GM23248 (cell line): ENCODE measurements at regions not wholly inside any gene's neighbourhood (a gene's known extent, or its start where the extent isn't known, plus 50 kb on each side); places are given as distances from the start of the nearest gene placed in this dataset.
A peak's percentile ranks its signal among the peaks of the same experiment; 100 is the strongest.

Source experiments
- DNase-seq: peaks from one replicate; pipeline ENCODE4 v3.0.0-alpha.2; 2015
- H2AFZ ChIP-seq: fragments of 200-600 bp; sonication (generic); 2 replicates; pipeline ENCODE4 v1.6.1; 2016; ENCODE audit warnings: antibody characterized with exemption
- H3F3A ChIP-seq: fragments of 200-600 bp; sonication (generic); 2 replicates; pipeline ENCODE4 v1.6.1; 2016; ENCODE audit warnings: mild to moderate bottlenecking, antibody characterized with exemption, mixed run types; ENCODE audit not compliant: insufficient read depth
- H3K27ac ChIP-seq: fragments of 200-600 bp; sonication (generic); 2 replicates; pipeline ENCODE4 v1.5.1; 2016; ENCODE audit warnings: mild to moderate bottlenecking
- H3K27me3 ChIP-seq: fragments of 200-600 bp; sonication (generic); replicated peaks from 2 replicates; pipeline ENCODE4 v1.6.1; 2016; ENCODE audit warnings: mild to moderate bottlenecking; ENCODE audit not compliant: insufficient read depth
- H3K36me3 ChIP-seq: fragments of 200-600 bp; sonication (generic); 2 replicates; pipeline ENCODE4 v1.6.1; 2016; ENCODE audit warnings: low read depth, mild to moderate bottlenecking
- H3K4me1 ChIP-seq: fragments of 200-600 bp; sonication (generic); 2 replicates; pipeline ENCODE4 v1.6.1; 2016; ENCODE audit warnings: mild to moderate bottlenecking; ENCODE audit not compliant: insufficient read depth
- H3K4me2 ChIP-seq: fragments of 200-600 bp; sonication (generic); one replicate; pipeline ENCODE4 v1.6.1; 2016; ENCODE audit warnings: mild to moderate bottlenecking; ENCODE audit not compliant: unreplicated experiment
- H3K4me3 ChIP-seq: fragments of 200-600 bp; sonication (generic); 2 replicates; pipeline ENCODE4 v1.5.1; 2016; ENCODE audit warnings: mild to moderate bottlenecking
- H3K79me2 ChIP-seq: fragments of 200-600 bp; sonication (generic); 2 replicates; pipeline ENCODE4 v1.6.1; 2016; ENCODE audit warnings: mild to moderate bottlenecking; ENCODE audit not compliant: insufficient read depth
- H3K9ac ChIP-seq: fragments of 200-600 bp; sonication (generic); 2 replicates; pipeline ENCODE4 v1.6.1; 2016; ENCODE audit warnings: mild to moderate bottlenecking
- H3K9me2 ChIP-seq: fragments of 200-600 bp; sonication (generic); 2 replicates; pipeline ENCODE4 v1.6.1; 2016; ENCODE audit warnings: mixed run types, mild to moderate bottlenecking, moderate library complexity; ENCODE audit not compliant: insufficient read depth
- H3K9me3 ChIP-seq: fragments of 200-600 bp; sonication (generic); one replicate; pipeline ENCODE4 v1.6.1; 2017; ENCODE audit warnings: low read depth
- H4K20me1 ChIP-seq: fragments of 200-600 bp; sonication (generic); 2 replicates; pipeline ENCODE4 v1.6.0; 2016; ENCODE audit not compliant: insufficient read depth
- EZH2 ChIP-seq: fragments of 200-600 bp; sonication (generic); IDR thresholded peaks from 2 replicates; pipeline ENCODE4 v1.6.1; 2018; ENCODE audit warnings: antibody characterized with exemption, mild to moderate bottlenecking; ENCODE audit not compliant: insufficient read depth, poor library complexity, severe bottlenecking
- EZH2phosphoT487 ChIP-seq: fragments of 200-600 bp; sonication (generic); IDR thresholded peaks from 2 replicates; pipeline ENCODE4 v1.6.1; 2018; ENCODE audit warnings: antibody characterized with exemption, moderate library complexity, mild to moderate bottlenecking, low read depth; ENCODE audit not compliant: insufficient read depth
- WGBS, 2 experiments: methylation state at CpG; one replicate each; pipeline ENCODE4 v1.1.6; 2015 to 2017; ENCODE audit warnings: low lambda C conversion rate in 2 of 2, low coverage in 1 of 2; ENCODE audit errors: missing lambda C conversion rate in 2 of 2; 5-methylcytosine and 5-hydroxymethylcytosine counted together
- in situ Hi-C: fragments of 300-500 bp; cut with MboI; formaldehyde crosslinking; loops from 2 replicates; pipeline ENCODE4 v1.15.0; 2020

DNA sequence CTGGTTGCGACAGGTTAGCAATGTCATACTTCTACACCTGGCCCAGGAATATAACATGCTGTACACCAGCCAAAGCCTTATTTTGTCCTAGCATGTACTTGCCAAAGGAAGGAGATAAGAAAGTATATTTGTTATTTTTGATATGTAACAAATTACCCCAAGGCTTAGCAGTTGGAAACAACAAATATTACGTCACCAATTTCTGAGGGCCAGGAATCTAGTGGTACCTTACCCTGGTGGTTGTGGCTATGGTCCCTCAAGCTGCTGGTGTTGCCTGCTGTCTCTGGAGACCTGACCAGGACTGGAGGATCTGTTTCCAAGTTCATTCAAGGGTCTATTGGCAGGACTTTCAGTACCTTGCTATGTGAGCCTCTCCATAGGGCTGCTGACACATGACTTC, 135.5 kb upstream of the BANK1 start:
- Histone ChIP-seq H3K4me3 (no peak overlapping the region), H3K36me3 (no peaks in the 10 kb centered on the region), H3K9ac (no peak overlapping the region), H3K79me2 (no peaks in the 10 kb centered on the region), H3F3A (no peaks in the 10 kb centered on the region), H4K20me1 (no peaks in the 10 kb centered on the region), H3K9me2 (no peaks in the 10 kb centered on the region), H3K4me1 (no peaks in the 10 kb centered on the region), H3K27ac (no peak overlapping the region), H3K9me3 (no peaks in the 10 kb centered on the region), H3K4me2 (no peak overlapping the region), H2AFZ (no peak overlapping the region), H3K27me3 (0 out of 2 replicates have a peak, but pooled peaks cover 5% of the 10 kb centered on the region)
- TF ChIP-seq EZH2phosphoT487, result no peak
- TF ChIP-seq EZH2, result no peak
- in situ Hi-C loops, result no loop called here
- WGBS, 2 experiments, result 85 to 93% methylated on average over 2 of the region's 2 CpGs
- DNase-seq, result no peak

DNA sequence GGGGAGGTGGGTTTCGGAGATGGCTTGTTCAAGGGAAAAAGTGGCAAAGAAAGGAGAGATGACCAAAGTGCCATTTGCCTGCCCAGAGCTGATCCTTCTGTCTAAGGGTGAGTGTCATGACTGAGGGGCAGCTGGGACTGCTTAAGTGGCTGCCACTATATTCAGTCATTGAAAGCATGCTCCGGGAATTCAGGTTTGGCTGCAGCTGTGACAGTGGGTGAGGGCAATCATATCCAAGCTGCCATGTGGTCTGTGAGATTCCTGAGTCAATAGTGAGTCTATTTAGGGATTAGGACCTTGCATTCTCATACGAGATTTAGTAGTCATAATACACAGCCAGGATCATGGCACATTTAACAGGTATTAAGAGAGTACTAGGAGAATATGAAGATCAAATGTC, 138.8 kb upstream of the BANK1 start:
- Histone ChIP-seq H3K9me3 (no peaks in the 10 kb centered on the region), H3K4me3 (no peak overlapping the region), H3K9ac (no peak overlapping the region), H3K4me1 (no peaks in the 10 kb centered on the region), H3F3A (no peaks in the 10 kb centered on the region), H3K4me2 (no peak overlapping the region), H3K27me3 (no peaks in the 10 kb centered on the region), H4K20me1 (no peaks in the 10 kb centered on the region), H2AFZ (no peak overlapping the region), H3K27ac (no peak overlapping the region), H3K36me3 (no peaks in the 10 kb centered on the region), H3K79me2 (no peaks in the 10 kb centered on the region), H3K9me2 (no peaks in the 10 kb centered on the region)
- in situ Hi-C loops, result no loop called here
- peak; percentile 7 for DNase-seq
- 21 to 29% methylated on average over 3 of the region's 3 CpGs for WGBS, 2 experiments
- no peak for TF ChIP-seq EZH2phosphoT487
- no peak for TF ChIP-seq EZH2

DNA sequence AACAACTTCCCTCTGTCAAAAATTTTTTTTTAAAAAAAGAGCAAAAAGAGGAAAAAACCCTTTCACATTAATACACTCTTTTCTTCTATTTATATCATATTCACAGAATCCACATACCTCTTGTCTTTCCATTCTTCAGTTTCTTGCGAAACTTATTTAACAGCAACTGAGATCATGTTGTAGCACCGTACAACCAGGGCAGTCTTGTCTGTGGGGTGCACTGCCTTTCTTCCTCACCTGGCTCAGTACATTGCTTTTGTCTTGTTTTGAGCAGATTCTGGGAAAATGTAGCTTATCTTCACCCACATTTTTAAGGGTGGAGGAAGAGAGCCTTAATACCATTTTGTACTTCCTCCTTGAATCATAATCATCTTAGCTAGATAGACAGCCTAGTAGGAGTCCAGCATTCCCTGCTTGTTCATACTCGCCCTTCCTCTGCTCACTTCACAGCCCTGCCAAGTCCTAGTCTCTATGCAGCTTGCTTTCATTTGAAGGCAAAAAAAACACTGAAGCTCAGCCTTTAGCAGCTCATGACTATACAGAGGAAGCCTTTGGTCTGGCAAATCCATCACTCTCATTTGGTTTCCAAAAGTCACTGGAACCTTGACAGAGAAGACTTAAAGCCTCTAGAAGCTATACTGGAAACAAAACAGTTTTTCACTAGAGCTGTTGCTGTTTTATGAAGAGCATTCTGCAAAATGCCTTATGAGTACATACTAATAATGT, 140.6 kb upstream of the BANK1 start:
- in situ Hi-C loops, result no loop called here
- H3K27me3 ChIP-seq, result no peaks in the 10 kb centered on the region
- H3K9ac ChIP-seq, result no peak overlapping the region
- no peaks in the 10 kb centered on the region for H3F3A ChIP-seq
- no peak overlapping the region for H3K4me2 ChIP-seq
- WGBS, 2 experiments, result 46% methylated on average over 3 of the region's 3 CpGs
- no peak overlapping the region for H2AFZ ChIP-seq
- H3K79me2 ChIP-seq, result no peaks in the 10 kb centered on the region
- H3K9me3 ChIP-seq, result no peaks in the 10 kb centered on the region
- no peak overlapping the region for H3K27ac ChIP-seq
- no peaks in the 10 kb centered on the region for H3K36me3 ChIP-seq
- no peaks in the 10 kb centered on the region for H3K9me2 ChIP-seq
- no peaks in the 10 kb centered on the region for H3K4me1 ChIP-seq
- TF ChIP-seq EZH2phosphoT487 (no peak), EZH2 (no peak)
- no peak overlapping the region for H3K4me3 ChIP-seq
- peak; percentile 3 for DNase-seq
- no peaks in the 10 kb centered on the region for H4K20me1 ChIP-seq

DNA sequence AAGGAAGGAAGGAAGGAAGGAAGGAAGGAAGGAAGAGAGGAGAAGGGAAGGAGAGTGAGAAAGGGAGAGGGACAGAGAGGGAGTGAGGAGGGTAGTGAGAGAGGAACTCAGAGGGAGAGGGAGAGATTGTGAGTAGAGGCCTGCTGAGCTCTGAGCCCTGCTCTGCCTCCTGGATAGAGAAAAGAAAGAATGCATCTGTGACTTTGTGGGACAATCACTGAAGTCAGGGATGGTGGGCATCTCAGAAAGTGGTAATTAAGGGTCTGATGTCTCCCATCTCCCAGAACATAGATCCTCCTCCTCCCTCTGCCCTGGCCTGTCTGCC, 142.9 kb upstream of the BANK1 start:
- no peak overlapping the region for H3K4me2 ChIP-seq
- H3K9ac ChIP-seq, result no peak overlapping the region
- no peaks in the 10 kb centered on the region for H3K4me1 ChIP-seq
- no peaks in the 10 kb centered on the region for H4K20me1 ChIP-seq
- no peaks in the 10 kb centered on the region for H3F3A ChIP-seq
- H3K27ac ChIP-seq, result no peak overlapping the region
- no peak for DNase-seq
- H3K4me3 ChIP-seq, result no peak overlapping the region
- no peaks in the 10 kb centered on the region for H3K9me3 ChIP-seq
- no peak overlapping the region for H2AFZ ChIP-seq
- no peaks in the 10 kb centered on the region for H3K27me3 ChIP-seq
- no peaks in the 10 kb centered on the region for H3K79me2 ChIP-seq
- TF ChIP-seq EZH2 (no peak), EZH2phosphoT487 (no peak)
- in situ Hi-C loops, result no loop called here
- no peaks in the 10 kb centered on the region for H3K9me2 ChIP-seq
- no peaks in the 10 kb centered on the region for H3K36me3 ChIP-seq

DNA sequence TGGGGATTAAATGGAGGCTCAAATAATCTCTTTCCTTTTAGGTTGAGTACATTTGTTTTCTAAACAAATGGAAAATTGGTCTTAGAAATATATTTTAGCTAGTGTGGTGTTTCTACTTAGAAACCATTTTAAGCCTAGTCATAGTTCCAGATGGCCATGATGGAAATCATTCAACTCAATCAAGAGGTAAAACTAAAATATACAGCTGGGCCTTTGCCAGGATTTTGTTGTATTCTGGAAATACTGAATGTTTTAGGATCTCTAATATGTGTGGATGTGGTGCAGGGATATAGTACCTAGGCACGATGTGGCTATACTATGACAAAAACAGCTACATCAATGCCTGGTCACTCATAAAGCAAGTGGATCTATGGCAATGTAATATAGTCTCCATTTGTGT, 146.0 kb upstream of the BANK1 start:
- Histone ChIP-seq H2AFZ (no peak overlapping the region), H3K36me3 (no peaks in the 10 kb centered on the region), H3K27ac (no peak overlapping the region), H3K4me3 (no peak overlapping the region), H4K20me1 (no peaks in the 10 kb centered on the region), H3K4me2 (no peak overlapping the region), H3K27me3 (peaks cover 7% of the 10 kb centered on the region; the same call in 1 of the 2 replicates), H3K9me3 (no peaks in the 10 kb centered on the region), H3K79me2 (no peaks in the 10 kb centered on the region), H3K9ac (no peak overlapping the region), H3F3A (no peaks in the 10 kb centered on the region), H3K4me1 (no peaks in the 10 kb centered on the region), H3K9me2 (no peaks in the 10 kb centered on the region)
- no peak for DNase-seq
- no peak for TF ChIP-seq EZH2phosphoT487
- in situ Hi-C loops, result no loop called here
- WGBS, 2 experiments, result 60 to 66% methylated on average over 1 of the region's 1 CpG
